ENCODE measurements at regions not wholly inside any gene's neighbourhood (a gene's known extent, or its start where the extent isn't known, plus 50 kb on each side); places are given as distances from the start of the nearest gene placed in this dataset.
A peak's percentile ranks its signal among the peaks of the same experiment; 100 is the strongest.

- no peak for DNase-seq (ENCODE audit: low read depth in 1 of 2, low spot score in 1 of 2)
- in situ Hi-C loops (cut with HindIII; ENCODE audit: low pct_unique_long_range_greater_than_20kb, low sequenced_read_pairs): no loop called here
- no peak for TF ChIP-seq JUND (IDR thresholded peaks at IDR 0.05; ENCODE audit: low read depth)
These were observed 121.7 kb upstream of the SVIL start for GRCh38 chr10:29756451-29756850.

GRCh38 chr10:29753283-29753682 lies 118.5 kb upstream of the SVIL start:
- in situ Hi-C loops (cut with HindIII; ENCODE audit: low pct_unique_long_range_greater_than_20kb, low sequenced_read_pairs): no loop called here
- no peak for DNase-seq (ENCODE audit: low read depth in 1 of 2, low spot score in 1 of 2)
- no peak for TF ChIP-seq JUND (IDR thresholded peaks at IDR 0.05; ENCODE audit: low read depth)

- no peak for TF ChIP-seq JUND (IDR thresholded peaks at IDR 0.05; ENCODE audit: low read depth)
- no peak for DNase-seq (ENCODE audit: low read depth in 1 of 2, low spot score in 1 of 2)
- in situ Hi-C loops (cut with HindIII; ENCODE audit: low pct_unique_long_range_greater_than_20kb, low sequenced_read_pairs): no loop called here
These were observed 116.9 kb upstream of the SVIL start for GRCh38 chr10:29751684-29752083.

GRCh38 chr10:29751240-29751639 lies 116.5 kb upstream of the SVIL start:
- DNase-seq (ENCODE audit: low read depth in 1 of 2, low spot score in 1 of 2): no peak
- in situ Hi-C loops (cut with HindIII; ENCODE audit: low pct_unique_long_range_greater_than_20kb, low sequenced_read_pairs): no loop called here
- TF ChIP-seq JUND (IDR thresholded peaks at IDR 0.05; ENCODE audit: low read depth): no peak

GRCh38 chr10:29749150-29749549 lies 114.4 kb upstream of the SVIL start:
- TF ChIP-seq JUND (IDR thresholded peaks at IDR 0.05; ENCODE audit: low read depth): no peak
- in situ Hi-C loops (cut with HindIII; ENCODE audit: low pct_unique_long_range_greater_than_20kb, low sequenced_read_pairs): no loop called here
- DNase-seq (ENCODE audit: low read depth in 1 of 2, low spot score in 1 of 2): no peak

- in situ Hi-C loops (cut with HindIII; ENCODE audit: low pct_unique_long_range_greater_than_20kb, low sequenced_read_pairs): no loop called here
- TF ChIP-seq JUND (IDR thresholded peaks at IDR 0.05; ENCODE audit: low read depth): no peak
- DNase-seq (ENCODE audit: low read depth in 1 of 2, low spot score in 1 of 2): no peak
These were observed 113.4 kb upstream of the SVIL start for GRCh38 chr10:29748109-29748650.

- no peak for DNase-seq (ENCODE audit: low read depth in 1 of 2, low spot score in 1 of 2)
- in situ Hi-C loops (cut with HindIII; ENCODE audit: low pct_unique_long_range_greater_than_20kb, low sequenced_read_pairs): no loop called here
- no peak for TF ChIP-seq JUND (IDR thresholded peaks at IDR 0.05; ENCODE audit: low read depth)
These were observed 111.5 kb upstream of the SVIL start for GRCh38 chr10:29746080-29746797.

GRCh38 chr10:29740981-29741545 lies 106.3 kb upstream of the SVIL start:
- in situ Hi-C loops (cut with HindIII; ENCODE audit: low pct_unique_long_range_greater_than_20kb, low sequenced_read_pairs): no loop called here
- no peak for TF ChIP-seq JUND (IDR thresholded peaks at IDR 0.05; ENCODE audit: low read depth)
- no peak for DNase-seq (ENCODE audit: low read depth in 1 of 2, low spot score in 1 of 2)

GRCh38 chr10:29738341-29738740 lies 103.6 kb upstream of the SVIL start:
- no peak for DNase-seq (ENCODE audit: low read depth in 1 of 2, low spot score in 1 of 2)
- TF ChIP-seq JUND (IDR thresholded peaks at IDR 0.05; ENCODE audit: low read depth): no peak
- in situ Hi-C loops (cut with HindIII; ENCODE audit: low pct_unique_long_range_greater_than_20kb, low sequenced_read_pairs): no loop called here

GRCh38 chr10:29737074-29737593 lies 102.4 kb upstream of the SVIL start:
- in situ Hi-C loops (cut with HindIII; ENCODE audit: low pct_unique_long_range_greater_than_20kb, low sequenced_read_pairs): no loop called here
- no peak for DNase-seq (ENCODE audit: low read depth in 1 of 2, low spot score in 1 of 2)
- no peak for TF ChIP-seq JUND (IDR thresholded peaks at IDR 0.05; ENCODE audit: low read depth)

- in situ Hi-C loops (cut with HindIII; ENCODE audit: low pct_unique_long_range_greater_than_20kb, low sequenced_read_pairs): no loop called here
- DNase-seq (ENCODE audit: low read depth in 1 of 2, low spot score in 1 of 2): peak; percentile 54 to 80
- no peak for TF ChIP-seq JUND (IDR thresholded peaks at IDR 0.05; ENCODE audit: low read depth)
These were observed 101.7 kb upstream of the SVIL start for GRCh38 chr10:29736366-29737073.

GRCh38 chr10:29735628-29736365 lies 101.0 kb upstream of the SVIL start:
- peak; percentile 86 to 92 for DNase-seq (ENCODE audit: low read depth in 1 of 2, low spot score in 1 of 2)
- TF ChIP-seq JUND (IDR thresholded peaks at IDR 0.05; ENCODE audit: low read depth): no peak
- in situ Hi-C loops (cut with HindIII; ENCODE audit: low pct_unique_long_range_greater_than_20kb, low sequenced_read_pairs): no loop called here

All from T47D (cell line).